H1 (cell line): ENCODE measurements at regions not wholly inside any gene's neighbourhood (a gene's known extent, or its start where the extent isn't known, plus 50 kb on each side); places are given as distances from the start of the nearest gene placed in this dataset.

Experiments used
- BRCA1 ChIP-seq: IDR thresholded peaks from 2 replicates; pipeline ENCODE4 v1.6.1; 2012; ENCODE audit warnings: low read depth, low read length, improper control_type of control experiment
- EZH2 ChIP-seq: fragments of 200-600 bp; sonication (generic); IDR thresholded peaks from 2 replicates; pipeline ENCODE4 v1.7.1; 2012; ENCODE audit warnings: low read depth, mild to moderate bottlenecking, moderate library complexity, low read length, inconsistent platforms; ENCODE audit not compliant: severe bottlenecking
- KDM1A ChIP-seq: fragments of 200-600, 300-600 bp; sonication (generic); IDR thresholded peaks from 2 replicates; pipeline ENCODE4 v1.7.1; 2016; ENCODE audit warnings: mild to moderate bottlenecking, low read length, borderline replicate concordance
- KDM5A ChIP-seq: fragments of 200-600 bp; IDR thresholded peaks from 2 replicates; pipeline ENCODE4 v1.7.1; 2012; ENCODE audit warnings: mild to moderate bottlenecking, low read length, inconsistent platforms, mixed read lengths
- NRF1 ChIP-seq: IDR thresholded peaks from 2 replicates; pipeline ENCODE4 v1.6.1; 2011; ENCODE audit warnings: mild to moderate bottlenecking, low read depth, low read length, improper control_type of control experiment
- POLR2A ChIP-seq, 2 experiments: IDR thresholded peaks; 1 replicate in 1 of 2; 2 replicates in 1 of 2; pipeline ENCODE4 v1.6.1; 2011; ENCODE audit warnings: low read depth in 2 of 2, low read length in 2 of 2, mild to moderate bottlenecking in 2 of 2; ENCODE audit errors: control extremely low read depth in 1 of 2
- POLR2AphosphoS5 ChIP-seq: IDR thresholded peaks from 2 replicates; pipeline ENCODE4 v1.6.1; 2011; ENCODE audit warnings: low read depth, low read length
- RAD21 ChIP-seq, 2 experiments: IDR thresholded peaks in 1 of 2; conservative IDR thresholded peaks in 1 of 2; 2 replicates each; pipeline ENCODE4 v1.6.1; 2011; ENCODE audit warnings: low read depth in 2 of 2, low read length in 2 of 2, improper control_type of control experiment in 1 of 2, inconsistent platforms in 1 of 2, mild to moderate bottlenecking in 1 of 2, moderate library complexity in 1 of 2
- RFX5 ChIP-seq: IDR thresholded peaks from 2 replicates; pipeline ENCODE4 v1.6.1; 2011; ENCODE audit warnings: low read depth, low read length, improper control_type of control experiment, borderline replicate concordance
- TAF1 ChIP-seq: IDR thresholded peaks from 2 replicates; pipeline ENCODE4 v1.6.1; 2011; ENCODE audit warnings: mild to moderate bottlenecking, low read depth, low read length
- TCF12 ChIP-seq: IDR thresholded peaks from 2 replicates; pipeline ENCODE4 v1.6.1; 2011; ENCODE audit warnings: low read depth, mild to moderate bottlenecking, low read length
- ZNF274 ChIP-seq: IDR thresholded peaks from 2 replicates; pipeline ENCODE4 v1.7.0; 2012; ENCODE audit warnings: low read length, borderline replicate concordance; ENCODE audit errors: extremely low read depth
- TF ChIP-seq, protein P1 (sequence below), 3 experiments: IDR thresholded peaks; 1 replicate in 2 of 3; 2 replicates in 1 of 3; pipeline versions ENCODE4 v1.5.1 to v1.6.1; 2011; ENCODE audit warnings: low read length in 3 of 3, mild to moderate bottlenecking in 3 of 3, inconsistent platforms in 2 of 3, low read depth in 1 of 3, moderate library complexity in 1 of 3; ENCODE audit not compliant: insufficient read depth in 1 of 3; ENCODE audit errors: control extremely low read depth in 1 of 3
- TF ChIP-seq, protein P2 (sequence below): IDR thresholded peaks from 2 replicates; pipeline ENCODE4 v1.6.1; 2012; ENCODE audit warnings: inconsistent platforms

DNA sequence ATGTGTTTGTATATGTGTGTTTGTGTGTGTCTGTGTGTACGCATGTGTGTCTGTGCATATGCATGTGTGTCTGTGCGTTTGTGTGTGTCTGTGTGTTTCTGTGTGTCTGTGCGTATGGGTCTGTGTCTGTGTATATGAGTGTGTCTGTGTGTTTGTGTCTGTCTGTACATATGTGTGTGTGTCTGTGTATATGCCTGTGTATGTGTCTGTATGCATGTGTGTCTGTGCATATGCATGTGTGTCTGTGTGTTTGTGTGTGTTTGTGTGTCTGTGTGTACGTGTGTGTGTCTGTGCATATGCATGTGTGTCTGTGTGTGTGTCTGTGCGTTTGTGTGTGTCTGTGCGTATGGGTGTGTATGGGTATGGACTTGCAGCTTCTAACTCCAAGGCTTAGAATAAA lies 174.0 kb upstream of the NOX3 start:
- TF ChIP-seq RAD21 (IDR thresholded peaks at IDR 0.05 in 1 of 2, conservative IDR thresholded peaks at IDR 0.05 in 1 of 2; ENCODE audit: low read depth in 2 of 2, low read length in 2 of 2) (no peak), TCF12 (no peak), BRCA1 (no peak), RFX5 (no peak), POLR2A (IDR thresholded peaks at IDR 0.05; ENCODE audit: control extremely low read depth in 1 of 2, low read depth in 2 of 2, low read length in 2 of 2) (no peak), KDM5A (no peak), EZH2 (no peak), NRF1 (no peak), TAF1 (no peak), POLR2AphosphoS5 (no peak), KDM1A (no peak), ZNF274 (no peak)
- TF ChIP-seq, protein P1, sequence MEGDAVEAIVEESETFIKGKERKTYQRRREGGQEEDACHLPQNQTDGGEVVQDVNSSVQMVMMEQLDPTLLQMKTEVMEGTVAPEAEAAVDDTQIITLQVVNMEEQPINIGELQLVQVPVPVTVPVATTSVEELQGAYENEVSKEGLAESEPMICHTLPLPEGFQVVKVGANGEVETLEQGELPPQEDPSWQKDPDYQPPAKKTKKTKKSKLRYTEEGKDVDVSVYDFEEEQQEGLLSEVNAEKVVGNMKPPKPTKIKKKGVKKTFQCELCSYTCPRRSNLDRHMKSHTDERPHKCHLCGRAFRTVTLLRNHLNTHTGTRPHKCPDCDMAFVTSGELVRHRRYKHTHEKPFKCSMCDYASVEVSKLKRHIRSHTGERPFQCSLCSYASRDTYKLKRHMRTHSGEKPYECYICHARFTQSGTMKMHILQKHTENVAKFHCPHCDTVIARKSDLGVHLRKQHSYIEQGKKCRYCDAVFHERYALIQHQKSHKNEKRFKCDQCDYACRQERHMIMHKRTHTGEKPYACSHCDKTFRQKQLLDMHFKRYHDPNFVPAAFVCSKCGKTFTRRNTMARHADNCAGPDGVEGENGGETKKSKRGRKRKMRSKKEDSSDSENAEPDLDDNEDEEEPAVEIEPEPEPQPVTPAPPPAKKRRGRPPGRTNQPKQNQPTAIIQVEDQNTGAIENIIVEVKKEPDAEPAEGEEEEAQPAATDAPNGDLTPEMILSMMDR (IDR thresholded peaks at IDR 0.05; ENCODE audit: control extremely low read depth in 1 of 3, insufficient read depth in 1 of 3, low read depth in 1 of 3, low read length in 3 of 3) = no peak
- TF ChIP-seq, protein P2, sequence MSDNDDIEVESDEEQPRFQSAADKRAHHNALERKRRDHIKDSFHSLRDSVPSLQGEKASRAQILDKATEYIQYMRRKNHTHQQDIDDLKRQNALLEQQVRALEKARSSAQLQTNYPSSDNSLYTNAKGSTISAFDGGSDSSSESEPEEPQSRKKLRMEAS = no peak
